Hindlimb muscle (tissue), 1 donor: ENCODE measurements at regions not wholly inside any gene's neighbourhood (a gene's known extent, or its start where the extent isn't known, plus 50 kb on each side); places are given as distances from the start of the nearest gene placed in this dataset.
A peak's percentile ranks its signal among the peaks of the same experiment; 100 is the strongest.
"Not testable (repeated sequence)": the region's sequence is repeated elsewhere in the genome, so short reads cannot be mapped to it uniquely, and the experiment has no call there.

Experiments used
- DNase-seq: peaks from one replicate; pipeline ENCODE4 v3.0.0-alpha.2; 2013

- no peak for DNase-seq
These were observed 283.8 kb downstream of the RAP2B start for GRCh38 chr3:153445817-153446216.

GRCh38 chr3:153448151-153448829 is 286.3 kb downstream of the RAP2B start:
- peak; percentile 11 for DNase-seq

- no peak for DNase-seq
These were observed 295.0 kb downstream of the RAP2B start for GRCh38 chr3:153456833-153457545.

GRCh38 chr3:153458881-153459280 is 296.9 kb downstream of the RAP2B start:
- no peak for DNase-seq

- DNase-seq: no peak
These were observed 300.5 kb downstream of the RAP2B start for GRCh38 chr3:153462545-153462944.

GRCh38 chr3:153463895-153464294 is 301.9 kb downstream of the RAP2B start:
- DNase-seq: no peak

GRCh38 chr3:153469162-153469561 is 307.1 kb downstream of the RAP2B start:
- no peak for DNase-seq

- no peak for DNase-seq
These were observed 322.8 kb downstream of the RAP2B start for GRCh38 chr3:153484842-153485241.

- DNase-seq: no peak
These were observed 333.4 kb downstream of the RAP2B start for GRCh38 chr3:153495422-153495821.

- DNase-seq: no peak
These were observed 340.7 kb downstream of the RAP2B start for GRCh38 chr3:153502682-153503081.

- no peak for DNase-seq
These were observed 341.8 kb downstream of the RAP2B start for GRCh38 chr3:153503873-153504272.

GRCh38 chr3:153506205-153506604 is 344.2 kb downstream of the RAP2B start:
- DNase-seq: not testable (repeated sequence)

GRCh38 chr3:153506686-153507085 is 344.7 kb downstream of the RAP2B start:
- DNase-seq: not testable (repeated sequence)

- DNase-seq: no peak
These were observed 351.2 kb downstream of the RAP2B start for GRCh38 chr3:153513236-153513635.

GRCh38 chr3:153528473-153528872 is 366.4 kb downstream of the RAP2B start:
- DNase-seq: no peak

GRCh38 chr3:153539263-153539662 is 377.2 kb downstream of the RAP2B start:
- no peak for DNase-seq

- no peak for DNase-seq
These were observed 383.4 kb downstream of the RAP2B start for GRCh38 chr3:153545471-153545870.

GRCh38 chr3:153547970-153548369 is 385.9 kb downstream of the RAP2B start:
- no peak for DNase-seq

- DNase-seq: not testable (repeated sequence)
These were observed 387.7 kb downstream of the RAP2B start for GRCh38 chr3:153549686-153550085.

GRCh38 chr3:153551536-153552285 is 389.7 kb downstream of the RAP2B start:
- no peak for DNase-seq

GRCh38 chr3:153552887-153553604 is 391.0 kb downstream of the RAP2B start:
- no peak for DNase-seq

- no peak for DNase-seq
These were observed 391.5 kb downstream of the RAP2B start for GRCh38 chr3:153553605-153553945.

GRCh38 chr3:153555919-153556318 is 393.9 kb downstream of the RAP2B start:
- no peak for DNase-seq
